Kidney glomerular epithelial cell (primary cell): ENCODE measurements at regions not wholly inside any gene's neighbourhood (a gene's known extent, or its start where the extent isn't known, plus 50 kb on each side); places are given as distances from the start of the nearest gene placed in this dataset.

Source experiments
- DNase-seq: peaks from one replicate; lab custom pipeline; 2025; lab: John Stamatoyannopoulos, UW

GRCh38 chr5:124839371-124839998 lies 93.0 kb upstream of the ZNF608 start:
- DNase-seq, result peak; percentile 0

GRCh38 chr5:124841829-124842712 lies 95.6 kb upstream of the ZNF608 start:
- DNase-seq, result no peak

GRCh38 chr5:124842725-124843595 lies 96.5 kb upstream of the ZNF608 start:
- DNase-seq, result no peak

GRCh38 chr5:124843596-124843899 lies 97.1 kb upstream of the ZNF608 start:
- no peak for DNase-seq

GRCh38 chr5:124844371-124844920 lies 98.0 kb upstream of the ZNF608 start:
- DNase-seq, result no peak

- no peak for DNase-seq
Observed at GRCh38 chr5:124847907-124848306, 101.5 kb upstream of the ZNF608 start.

- DNase-seq, result no peak
Observed at GRCh38 chr5:124849774-124850173, 103.3 kb upstream of the ZNF608 start.

- DNase-seq, result no peak
Observed at GRCh38 chr5:124856726-124857125, 110.3 kb upstream of the ZNF608 start.

- DNase-seq, result no peak
Observed at GRCh38 chr5:124858612-124859011, 112.2 kb upstream of the ZNF608 start.

GRCh38 chr5:124859027-124859426 lies 112.6 kb upstream of the ZNF608 start:
- DNase-seq, result no peak

GRCh38 chr5:124859556-124860290 lies 113.3 kb upstream of the ZNF608 start:
- no peak for DNase-seq

GRCh38 chr5:124860291-124860655 lies 113.8 kb upstream of the ZNF608 start:
- no peak for DNase-seq

GRCh38 chr5:124865066-124865465 lies 118.6 kb upstream of the ZNF608 start:
- no peak for DNase-seq

- DNase-seq, result no peak
Observed at GRCh38 chr5:124865603-124866354, 119.3 kb upstream of the ZNF608 start.

- no peak for DNase-seq
Observed at GRCh38 chr5:124866355-124867136, 120.1 kb upstream of the ZNF608 start.

- no peak for DNase-seq
Observed at GRCh38 chr5:124867137-124867704, 120.8 kb upstream of the ZNF608 start.

- DNase-seq, result no peak
Observed at GRCh38 chr5:124868676-124869075, 122.2 kb upstream of the ZNF608 start.

GRCh38 chr5:124869426-124870033 lies 123.1 kb upstream of the ZNF608 start:
- no peak for DNase-seq

GRCh38 chr5:124870070-124870469 lies 123.6 kb upstream of the ZNF608 start:
- no peak for DNase-seq
